PC-9 (cell line): ENCODE measurements at regions not wholly inside any gene's neighbourhood (a gene's known extent, or its start where the extent isn't known, plus 50 kb on each side); places are given as distances from the start of the nearest gene placed in this dataset.

Source experiments
- BruUV-seq: library from RNA; stranded (reverse); fragments of 400-500 nt; replicated peaks from 2 replicates; lab custom pipeline; 2021; lab: Mats Ljungman, UMichigan
- CTCF ChIA-PET: fragments of 300-600 bp; sonication (Branson Sonifier 250); formaldehyde crosslinking; loops from one replicate; lab custom pipeline; 2022; ENCODE audit warnings: antibody characterized with exemption; lab: Charles Lee
- POLR2A ChIA-PET: fragments of 300-600 bp; sonication (Branson Sonifier 250); formaldehyde crosslinking; loops from one replicate; lab custom pipeline; 2022; ENCODE audit warnings: antibody characterized with exemption; ENCODE audit not compliant: unreplicated experiment; lab: Charles Lee
- DNase-seq, 2 experiments: peaks; one replicate each; pipeline versions ENCODE4 v3.0.0 to v3.0.0-alpha.2; 2015 to 2022; ENCODE audit warnings: mixed read lengths in 1 of 2
- H2AFZ ChIP-seq: fragments of 200-600 bp; sonication (generic); 2 replicates; pipeline ENCODE4 v1.8.1; 2017; ENCODE audit warnings: antibody characterized with exemption
- H3F3A ChIP-seq: fragments of 200-600 bp; sonication (generic); 2 replicates; pipeline ENCODE4 v1.8.1; 2017; ENCODE audit warnings: antibody characterized with exemption, mild to moderate bottlenecking, low read depth; ENCODE audit not compliant: insufficient read depth
- H3K27ac ChIP-seq: fragments of 200-600 bp; sonication (generic); 2 replicates; pipeline ENCODE4 v1.6.1; 2016; ENCODE audit warnings: mixed run types
- H3K27me3 ChIP-seq: fragments of 200-600 bp; sonication (generic); 2 replicates; pipeline ENCODE4 v1.6.1; 2016; ENCODE audit warnings: low read depth, mixed run types; ENCODE audit not compliant: insufficient read depth
- H3K36me3 ChIP-seq: fragments of 200-600 bp; sonication (generic); 2 replicates; pipeline ENCODE4 v1.6.1; 2016; ENCODE audit warnings: low read depth, mixed run types
- H3K4me1 ChIP-seq: fragments of 200-600 bp; sonication (generic); replicated peaks from 2 replicates; pipeline ENCODE4 v1.6.1; 2016; ENCODE audit warnings: mixed run types; ENCODE audit not compliant: insufficient read depth
- H3K4me2 ChIP-seq: fragments of 200-600 bp; sonication (generic); 2 replicates; pipeline ENCODE4 v1.6.1; 2017; ENCODE audit warnings: mixed run types
- H3K4me3 ChIP-seq: fragments of 200-600 bp; sonication (generic); 2 replicates; pipeline ENCODE4 v1.6.1; 2016; ENCODE audit warnings: mixed run types
- H3K79me2 ChIP-seq: fragments of 200-600 bp; sonication (generic); 2 replicates; pipeline ENCODE4 v1.6.1; 2017; ENCODE audit warnings: low read depth, mixed run types
- H3K9me2 ChIP-seq: fragments of 200-600 bp; sonication (generic); 2 replicates; pipeline ENCODE4 v1.8.1; 2017; ENCODE audit warnings: mild to moderate bottlenecking; ENCODE audit not compliant: insufficient read depth
- H3K9me3 ChIP-seq: fragments of 200-600 bp; sonication (generic); 2 replicates; pipeline ENCODE4 v1.8.1; 2016; ENCODE audit warnings: low read depth; ENCODE audit not compliant: insufficient read depth
- H4K20me1 ChIP-seq: fragments of 200-600 bp; sonication (generic); 2 replicates; pipeline ENCODE4 v1.8.1; 2017; ENCODE audit not compliant: insufficient read depth
- CTCF ChIP-seq: fragments of 200-600 bp; sonication (generic); conservative IDR thresholded peaks from 2 replicates; pipeline ENCODE4 v1.6.1; 2017; ENCODE audit warnings: mixed run types, antibody characterized with exemption, mild to moderate bottlenecking, moderate library complexity
- EZH2 ChIP-seq: fragments of 200-600 bp; sonication (generic); IDR thresholded peaks from 2 replicates; pipeline ENCODE4 v1.8.0; 2017; ENCODE audit warnings: antibody characterized with exemption, low read depth
- intact Hi-C: fragments of 100-400 bp; cut with micrococcal nuclease; formaldehyde crosslinking; loops from one replicate; pipeline ENCODE4 v1.10.0; 2022; ENCODE audit not compliant: unreplicated experiment

- POLR2A ChIA-PET: interaction anchor here (0.6 kb wide), 2 partner anchors 9 to 14 kb away, joined by 3 to 10 read pairs; no protein-coding TSS in a partner anchor
- Histone ChIP-seq H3K9me3 (no peaks in the 10 kb centered on the region), H3K27me3 (no peaks in the 10 kb centered on the region), H3K9me2 (no peaks in the 10 kb centered on the region), H3K79me2 (no peaks in the 10 kb centered on the region), H2AFZ (0 out of 2 replicates have a peak overlapping the region, but pooled peaks have one; percentile 37), H3K4me2 (no peak overlapping the region), H4K20me1 (no peaks in the 10 kb centered on the region), H3F3A (no peaks in the 10 kb centered on the region), H3K4me3 (no peak overlapping the region), H3K36me3 (no peaks in the 10 kb centered on the region), H3K4me1 (no peaks in the 10 kb centered on the region), H3K27ac (no peak overlapping the region)
- BruUV-seq: no TSS peak
- TF ChIP-seq CTCF: no peak
- TF ChIP-seq EZH2: no peak
- CTCF ChIA-PET: interaction anchor here (0.5 kb wide), 1 partner anchor 1306 kb away, joined by 3 read pairs; no protein-coding TSS in a partner anchor
- DNase-seq: no peak
- intact Hi-C loops: no loop called here
Observed at GRCh38 chr13:73913079-73913740, 221.0 kb downstream of the KLF12 start.

GRCh38 chr13:73911361-73911760, 222.8 kb downstream of the KLF12 start:
- H3K9me2 ChIP-seq: no peaks in the 10 kb centered on the region
- no TSS peak for BruUV-seq
- no peaks in the 10 kb centered on the region for H3K4me1 ChIP-seq
- H3K27ac ChIP-seq: no peak overlapping the region
- H3K27me3 ChIP-seq: no peaks in the 10 kb centered on the region
- H3K4me2 ChIP-seq: no peak overlapping the region
- TF ChIP-seq EZH2: no peak
- no peak for TF ChIP-seq CTCF
- H3K79me2 ChIP-seq: no peaks in the 10 kb centered on the region
- DNase-seq: no peak
- H3K4me3 ChIP-seq: no peak overlapping the region
- H2AFZ ChIP-seq: no peak overlapping the region
- ChIA-PET POLR2A (no interaction called here), CTCF (no interaction called here)
- intact Hi-C loops: no loop called here
- H3K36me3 ChIP-seq: no peaks in the 10 kb centered on the region
- no peaks in the 10 kb centered on the region for H4K20me1 ChIP-seq
- no peaks in the 10 kb centered on the region for H3F3A ChIP-seq
- no peaks in the 10 kb centered on the region for H3K9me3 ChIP-seq

- POLR2A ChIA-PET: no interaction called here
- Histone ChIP-seq H3K9me3 (no peaks in the 10 kb centered on the region), H4K20me1 (no peaks in the 10 kb centered on the region), H3K4me1 (no peaks in the 10 kb centered on the region), H3K4me3 (no peak overlapping the region), H3F3A (no peaks in the 10 kb centered on the region), H2AFZ (no peak overlapping the region), H3K79me2 (no peaks in the 10 kb centered on the region), H3K27me3 (no peaks in the 10 kb centered on the region), H3K36me3 (no peaks in the 10 kb centered on the region), H3K4me2 (no peak overlapping the region), H3K9me2 (no peaks in the 10 kb centered on the region), H3K27ac (no peak overlapping the region)
- no peak for DNase-seq
- BruUV-seq: no TSS peak
- intact Hi-C loops: no loop called here
- TF ChIP-seq EZH2: no peak
- no peak for TF ChIP-seq CTCF
- CTCF ChIA-PET: no interaction called here
Observed at GRCh38 chr13:73910733-73911132, 223.5 kb downstream of the KLF12 start.
